H9 (cell line): ENCODE measurements at regions not wholly inside any gene's neighbourhood (a gene's known extent, or its start where the extent isn't known, plus 50 kb on each side); places are given as distances from the start of the nearest gene placed in this dataset.

ENCODE experiments used
- DNase-seq: peaks from one replicate; pipeline ENCODE4 v3.0.0-alpha.2; 2017
- H2AFZ ChIP-seq: one replicate; pipeline ENCODE4 v1.6.1; 2013; ENCODE audit warnings: mild to moderate bottlenecking, low read length, control low read depth, moderate library complexity
- H2AK5ac ChIP-seq: 2 replicates; pipeline ENCODE4 v1.6.1; 2013; ENCODE audit warnings: low read length, control low read depth, mixed read lengths; ENCODE audit not compliant: insufficient read length
- H2BK120ac ChIP-seq: one replicate; pipeline ENCODE4 v1.6.1; 2013; ENCODE audit warnings: low read depth, mild to moderate bottlenecking, low read length, control low read depth, inconsistent platforms; ENCODE audit not compliant: poor library complexity, severe bottlenecking
- H2BK12ac ChIP-seq: 2 replicates; pipeline ENCODE4 v1.6.1; 2013; ENCODE audit warnings: low read length, control low read depth, mixed read lengths, low read depth; ENCODE audit not compliant: insufficient read length
- H2BK15ac ChIP-seq: 2 replicates; pipeline ENCODE4 v1.6.1; 2013; ENCODE audit warnings: low read depth, low read length, control low read depth
- H2BK20ac ChIP-seq: one replicate; pipeline ENCODE4 v1.6.1; 2013; ENCODE audit warnings: low read depth, mild to moderate bottlenecking, low read length, control low read depth, inconsistent platforms; ENCODE audit not compliant: poor library complexity, severe bottlenecking
- H2BK5ac ChIP-seq: 2 replicates; pipeline ENCODE4 v1.6.1; 2013; ENCODE audit warnings: low read length, control low read depth, mixed read lengths; ENCODE audit not compliant: insufficient read length
- H3K14ac ChIP-seq: 2 replicates; pipeline ENCODE4 v1.6.1; 2013; ENCODE audit warnings: low read length, control low read depth; ENCODE audit not compliant: insufficient read depth
- H3K18ac ChIP-seq: 2 replicates; pipeline ENCODE4 v1.6.1; 2013; ENCODE audit warnings: low read depth, mild to moderate bottlenecking, mixed read lengths, low read length, control low read depth; ENCODE audit not compliant: insufficient read length
- H3K23ac ChIP-seq: 2 replicates; pipeline ENCODE4 v1.6.1; 2013; ENCODE audit warnings: low read length, control low read depth, mixed read lengths, low read depth; ENCODE audit not compliant: insufficient read length
- H3K23me2 ChIP-seq: 2 replicates; pipeline ENCODE4 v1.6.1; 2013; ENCODE audit warnings: low read depth, mild to moderate bottlenecking, mixed read lengths, low read length, control low read depth; ENCODE audit not compliant: insufficient read length, poor library complexity, severe bottlenecking
- H3K27ac ChIP-seq: 2 replicates; pipeline ENCODE4 v1.5.1; 2013; ENCODE audit warnings: low read length, control low read depth, mixed read lengths, low read depth; ENCODE audit not compliant: insufficient read length
- H3K27me3 ChIP-seq: 2 replicates; pipeline ENCODE4 v1.6.1; 2013; ENCODE audit warnings: low read length, control low read depth, inconsistent platforms; ENCODE audit not compliant: insufficient read depth
- H3K4ac ChIP-seq: 2 replicates; pipeline ENCODE4 v1.6.1; 2013; ENCODE audit warnings: low read depth, mild to moderate bottlenecking, control low read depth, inconsistent platforms, low read length, moderate library complexity
- H3K4me1 ChIP-seq: 2 replicates; pipeline ENCODE4 v1.6.1; 2013; ENCODE audit warnings: low read length, control low read depth, inconsistent platforms; ENCODE audit not compliant: insufficient read depth
- H3K4me2 ChIP-seq: 2 replicates; pipeline ENCODE4 v1.6.1; 2013; ENCODE audit warnings: low read length, control low read depth, mixed read lengths; ENCODE audit not compliant: insufficient read length, insufficient read depth
- H3K56ac ChIP-seq: 2 replicates; pipeline ENCODE4 v1.6.1; 2013; ENCODE audit warnings: low read depth, mild to moderate bottlenecking, mixed read lengths, low read length, control low read depth; ENCODE audit not compliant: insufficient read length
- H3K79me1 ChIP-seq: 2 replicates; pipeline ENCODE4 v1.6.1; 2013; ENCODE audit warnings: low read depth, mild to moderate bottlenecking, moderate library complexity, low read length, control low read depth, inconsistent platforms; ENCODE audit not compliant: insufficient read depth, poor library complexity, severe bottlenecking
- H3K79me2 ChIP-seq: 2 replicates; pipeline ENCODE4 v1.6.1; 2013; ENCODE audit warnings: low read length, control low read depth, inconsistent platforms; ENCODE audit not compliant: insufficient read depth
- H3K9ac ChIP-seq: 2 replicates; pipeline ENCODE4 v1.6.1; 2013; ENCODE audit warnings: low read length, control low read depth, mixed read lengths; ENCODE audit not compliant: insufficient read length; ENCODE audit errors: extremely low read depth
- H3K9me3 ChIP-seq: one replicate; pipeline ENCODE4 v1.6.1; 2013; ENCODE audit warnings: low read depth, low read length, inconsistent platforms; ENCODE audit not compliant: control insufficient read depth
- H3T11ph ChIP-seq: one replicate; pipeline ENCODE4 v1.6.1; 2013; ENCODE audit warnings: mild to moderate bottlenecking, low read length, control low read depth, inconsistent platforms
- H4K20me1 ChIP-seq: one replicate; pipeline ENCODE4 v1.6.1; 2013; ENCODE audit not compliant: control insufficient read depth, insufficient read length, insufficient read depth
- H4K5ac ChIP-seq: 2 replicates; pipeline ENCODE4 v1.6.1; 2013; ENCODE audit warnings: low read depth, mild to moderate bottlenecking, mixed read lengths, low read length, control low read depth; ENCODE audit not compliant: insufficient read length
- H4K8ac ChIP-seq: replicated peaks from 2 replicates; pipeline ENCODE4 v1.6.1; 2013; ENCODE audit warnings: low read length, control low read depth, mixed read lengths, low read depth; ENCODE audit not compliant: insufficient read length
- H4K91ac ChIP-seq: 2 replicates; pipeline ENCODE4 v1.6.1; 2013; ENCODE audit warnings: low read depth, mild to moderate bottlenecking, moderate library complexity, mixed read lengths, low read length, control low read depth; ENCODE audit not compliant: insufficient read length
- H3K27ac Mint-ChIP-seq, 3 experiments: 2 replicates in 2 of 3; 3 replicates in 1 of 3; pipeline ENCODE4 v1.8.0; 2020 to 2021; ENCODE audit warnings: mixed read lengths in 3 of 3, mild to moderate bottlenecking in 1 of 3, moderate library complexity in 1 of 3
- H3K27me3 Mint-ChIP-seq: 2 replicates; pipeline ENCODE4 v1.8.0; 2021; ENCODE audit warnings: low read depth, mild to moderate bottlenecking, moderate library complexity, mixed read lengths
- H3K36me3 Mint-ChIP-seq, 3 experiments: 2 replicates in 2 of 3; 3 replicates in 1 of 3; pipeline ENCODE4 v1.8.0; 2020 to 2021; ENCODE audit warnings: low read depth in 3 of 3, mixed read lengths in 3 of 3; ENCODE audit not compliant: insufficient read depth in 1 of 3
- H3K4me1 Mint-ChIP-seq, 2 experiments: 2 replicates each; pipeline ENCODE4 v1.8.0; 2020; ENCODE audit warnings: mixed read lengths in 2 of 2
- H3K4me3 Mint-ChIP-seq, 2 experiments: 2 replicates in 1 of 2; 3 replicates in 1 of 2; pipeline ENCODE4 v1.8.0; 2020 to 2021; ENCODE audit warnings: mild to moderate bottlenecking in 2 of 2, mixed read lengths in 2 of 2, moderate library complexity in 1 of 2
- H3K9me3 Mint-ChIP-seq, 2 experiments: 2 replicates in 1 of 2; 3 replicates in 1 of 2; pipeline ENCODE4 v1.8.0; 2020; ENCODE audit warnings: mild to moderate bottlenecking in 2 of 2, mixed read lengths in 2 of 2, moderate library complexity in 1 of 2
- WGBS: extraction: QIAGEN DNeasy Blood & Tissue Kit; methylation state at CpG from one replicate; pipeline ENCODE4 v1.1.7; 2013; ENCODE audit warnings: missing lambda C conversion rate, low lambda C conversion rate, mixed read lengths; ENCODE audit not compliant: insufficient read length; ENCODE audit errors: extremely low coverage; 5-methylcytosine and 5-hydroxymethylcytosine counted together
- TF ChIP-seq, protein P1 (sequence below): fragments of 200-600 bp; sonication (generic); conservative IDR thresholded peaks from 3 replicates; pipeline ENCODE4 v1.8.0; 2021; ENCODE audit warnings: antibody characterized with exemption, mild to moderate bottlenecking

DNA sequence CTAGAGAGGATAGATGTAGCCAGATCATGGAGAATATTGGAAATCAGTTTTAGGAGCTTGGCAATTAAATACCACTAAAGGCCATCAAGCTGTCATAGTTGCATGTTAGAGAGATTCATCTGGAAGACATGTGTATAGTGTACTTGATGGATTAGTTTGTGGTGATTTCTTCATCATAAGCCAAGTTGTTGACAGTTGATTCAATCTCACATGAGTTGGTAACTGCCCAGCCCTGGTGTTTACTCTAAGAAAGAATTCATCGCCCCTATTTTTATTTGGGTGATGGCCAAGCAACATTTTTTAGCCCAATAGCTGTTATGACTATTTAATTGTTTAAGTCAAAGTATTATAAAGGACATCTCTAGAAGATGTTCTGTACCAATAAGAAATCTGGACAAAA is 737.6 kb downstream of the PLA2G4A start:
- H2AK5ac ChIP-seq: no peak overlapping the region
- H3K27ac ChIP-seq: no peak overlapping the region
- no peak overlapping the region for H2BK12ac ChIP-seq
- no peaks in the 10 kb centered on the region for H3K79me2 ChIP-seq
- H3K4ac ChIP-seq: no peak overlapping the region
- Mint-ChIP-seq H3K9me3 (no peaks in the 10 kb centered on the region), H3K27ac (no peak overlapping the region), H3K36me3 (no peaks in the 10 kb centered on the region), H3K27me3 (no peaks in the 10 kb centered on the region), H3K4me1 (no peaks in the 10 kb centered on the region), H3K4me3 (no peak overlapping the region)
- H3K18ac ChIP-seq: no peak overlapping the region
- TF ChIP-seq, protein P1, sequence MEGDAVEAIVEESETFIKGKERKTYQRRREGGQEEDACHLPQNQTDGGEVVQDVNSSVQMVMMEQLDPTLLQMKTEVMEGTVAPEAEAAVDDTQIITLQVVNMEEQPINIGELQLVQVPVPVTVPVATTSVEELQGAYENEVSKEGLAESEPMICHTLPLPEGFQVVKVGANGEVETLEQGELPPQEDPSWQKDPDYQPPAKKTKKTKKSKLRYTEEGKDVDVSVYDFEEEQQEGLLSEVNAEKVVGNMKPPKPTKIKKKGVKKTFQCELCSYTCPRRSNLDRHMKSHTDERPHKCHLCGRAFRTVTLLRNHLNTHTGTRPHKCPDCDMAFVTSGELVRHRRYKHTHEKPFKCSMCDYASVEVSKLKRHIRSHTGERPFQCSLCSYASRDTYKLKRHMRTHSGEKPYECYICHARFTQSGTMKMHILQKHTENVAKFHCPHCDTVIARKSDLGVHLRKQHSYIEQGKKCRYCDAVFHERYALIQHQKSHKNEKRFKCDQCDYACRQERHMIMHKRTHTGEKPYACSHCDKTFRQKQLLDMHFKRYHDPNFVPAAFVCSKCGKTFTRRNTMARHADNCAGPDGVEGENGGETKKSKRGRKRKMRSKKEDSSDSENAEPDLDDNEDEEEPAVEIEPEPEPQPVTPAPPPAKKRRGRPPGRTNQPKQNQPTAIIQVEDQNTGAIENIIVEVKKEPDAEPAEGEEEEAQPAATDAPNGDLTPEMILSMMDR: no peak
- H3K9ac ChIP-seq: no peak overlapping the region
- H3T11ph ChIP-seq: no peak overlapping the region
- no peaks in the 10 kb centered on the region for H3K9me3 ChIP-seq
- no peaks in the 10 kb centered on the region for H3K27me3 ChIP-seq
- H2AFZ ChIP-seq: no peak overlapping the region
- H3K4me1 ChIP-seq: no peaks in the 10 kb centered on the region
- no peak overlapping the region for H2BK5ac ChIP-seq
- no peak overlapping the region for H2BK120ac ChIP-seq
- H3K4me2 ChIP-seq: no peak overlapping the region
- no CpG with 5 or more reads among the region's 1 CpG for WGBS
- no peak overlapping the region for H4K5ac ChIP-seq
- H3K23ac ChIP-seq: no peak overlapping the region
- H4K91ac ChIP-seq: no peak overlapping the region
- H2BK20ac ChIP-seq: no peak overlapping the region
- H3K23me2 ChIP-seq: no peaks in the 10 kb centered on the region
- H4K8ac ChIP-seq: no peak overlapping the region
- H3K56ac ChIP-seq: no peak overlapping the region
- H4K20me1 ChIP-seq: no peaks in the 10 kb centered on the region
- H3K79me1 ChIP-seq: no peaks in the 10 kb centered on the region
- DNase-seq: no peak
- no peak overlapping the region for H2BK15ac ChIP-seq
- no peak overlapping the region for H3K14ac ChIP-seq
